Activated naive CD8-positive, alpha-beta T cell treated with anti-CD3 and anti-CD28 coated beads, Interleukin-2, amount 10 ng/mL, durations not matched to agents 7 days and 5 days (primary cell): ENCODE measurements at regions not wholly inside any gene's neighbourhood (a gene's known extent, or its start where the extent isn't known, plus 50 kb on each side); places are given as distances from the start of the nearest gene placed in this dataset.

Experiments
- ATAC-seq: fragments of 150-1000 bp; cut with Tn5 transposase; one replicate; pipeline ENCODE4 v1.10.0; 2021; ENCODE audit warnings: low read depth, moderate library complexity
- POLR2A ChIA-PET: fragments of 350-600 bp; sonication (Branson Sonifier 250); formaldehyde crosslinking; loops from one replicate; lab custom pipeline; 2021; ENCODE audit warnings: antibody characterized with exemption; lab: Charles Lee
- DNase-seq: peaks from one replicate; pipeline ENCODE4 v3.0.0; 2021
- H3K27ac Mint-ChIP-seq: one replicate; pipeline ENCODE4 v1.8.0; 2022; ENCODE audit warnings: mild to moderate bottlenecking, mixed read lengths
- H3K27me3 Mint-ChIP-seq: one replicate; pipeline ENCODE4 v1.8.0; 2022; ENCODE audit warnings: mild to moderate bottlenecking, moderate library complexity, mixed read lengths
- H3K36me3 Mint-ChIP-seq: one replicate; pipeline ENCODE4 v1.8.0; 2021; ENCODE audit warnings: mild to moderate bottlenecking, mixed read lengths
- H3K4me1 Mint-ChIP-seq: one replicate; pipeline ENCODE4 v1.8.0; 2021; ENCODE audit warnings: mixed read lengths
- H3K4me3 Mint-ChIP-seq: one replicate; pipeline ENCODE4 v1.8.0; 2022; ENCODE audit warnings: mild to moderate bottlenecking, moderate library complexity, mixed read lengths
- H3K9me3 Mint-ChIP-seq: one replicate; pipeline ENCODE4 v1.8.0; 2021; ENCODE audit warnings: mixed read lengths

GRCh38 chr18:54734059-54734458, 94.2 kb upstream of the RAB27B start:
- Mint-ChIP-seq H3K27me3 (peaks cover 41% of the 10 kb centered on the region), H3K36me3 (no peaks in the 10 kb centered on the region), H3K9me3 (peaks cover 2% of the 10 kb centered on the region), H3K4me3 (no peak overlapping the region), H3K27ac (no peak overlapping the region), H3K4me1 (no peaks in the 10 kb centered on the region)
- DNase-seq, result no peak
- POLR2A ChIA-PET, result no interaction called here
- ATAC-seq, result no peak

GRCh38 chr18:54736981-54737380, 91.3 kb upstream of the RAB27B start:
- Mint-ChIP-seq H3K9me3 (peaks cover 2% of the 10 kb centered on the region), H3K4me3 (no peak overlapping the region), H3K36me3 (no peaks in the 10 kb centered on the region), H3K27me3 (peaks cover 32% of the 10 kb centered on the region), H3K27ac (no peak overlapping the region), H3K4me1 (no peaks in the 10 kb centered on the region)
- no peak for DNase-seq
- ATAC-seq, result no peak
- POLR2A ChIA-PET, result no interaction called here

- no peaks in the 10 kb centered on the region for H3K4me1 Mint-ChIP-seq
- POLR2A ChIA-PET, result no interaction called here
- H3K27ac Mint-ChIP-seq, result no peak overlapping the region
- H3K9me3 Mint-ChIP-seq, result peaks cover 2% of the 10 kb centered on the region
- no peak for DNase-seq
- no peak for ATAC-seq
- H3K36me3 Mint-ChIP-seq, result no peaks in the 10 kb centered on the region
- no peak overlapping the region for H3K4me3 Mint-ChIP-seq
- peaks cover 29% of the 10 kb centered on the region for H3K27me3 Mint-ChIP-seq
Observed at GRCh38 chr18:54737986-54738385, 90.3 kb upstream of the RAB27B start.

GRCh38 chr18:54739476-54739875, 88.8 kb upstream of the RAB27B start:
- DNase-seq (no peak), ATAC-seq (no peak)
- POLR2A ChIA-PET, result no interaction called here
- peaks cover 2% of the 10 kb centered on the region for H3K9me3 Mint-ChIP-seq
- no peak overlapping the region for H3K27ac Mint-ChIP-seq
- no peaks in the 10 kb centered on the region for H3K36me3 Mint-ChIP-seq
- H3K4me1 Mint-ChIP-seq, result no peaks in the 10 kb centered on the region
- peaks cover 22% of the 10 kb centered on the region for H3K27me3 Mint-ChIP-seq
- H3K4me3 Mint-ChIP-seq, result no peak overlapping the region

GRCh38 chr18:54740136-54740846, 88.0 kb upstream of the RAB27B start:
- H3K4me1 Mint-ChIP-seq, result no peaks in the 10 kb centered on the region
- no peak for DNase-seq
- POLR2A ChIA-PET, result no interaction called here
- no peak overlapping the region for H3K4me3 Mint-ChIP-seq
- no peak overlapping the region for H3K27ac Mint-ChIP-seq
- peaks cover 2% of the 10 kb centered on the region for H3K9me3 Mint-ChIP-seq
- H3K27me3 Mint-ChIP-seq, result peaks cover 21% of the 10 kb centered on the region
- ATAC-seq, result no peak
- H3K36me3 Mint-ChIP-seq, result no peaks in the 10 kb centered on the region

GRCh38 chr18:54742120-54742519, 86.2 kb upstream of the RAB27B start:
- no peak overlapping the region for H3K27ac Mint-ChIP-seq
- no peak for DNase-seq
- H3K36me3 Mint-ChIP-seq, result no peaks in the 10 kb centered on the region
- H3K4me1 Mint-ChIP-seq, result no peaks in the 10 kb centered on the region
- peaks cover 2% of the 10 kb centered on the region for H3K9me3 Mint-ChIP-seq
- POLR2A ChIA-PET, result no interaction called here
- H3K27me3 Mint-ChIP-seq, result peaks cover 20% of the 10 kb centered on the region
- no peak overlapping the region for H3K4me3 Mint-ChIP-seq
- no peak for ATAC-seq

- ATAC-seq (no peak), DNase-seq (no peak)
- H3K4me1 Mint-ChIP-seq, result no peaks in the 10 kb centered on the region
- H3K4me3 Mint-ChIP-seq, result no peak overlapping the region
- POLR2A ChIA-PET, result no interaction called here
- H3K36me3 Mint-ChIP-seq, result no peaks in the 10 kb centered on the region
- peaks cover 2% of the 10 kb centered on the region for H3K9me3 Mint-ChIP-seq
- H3K27me3 Mint-ChIP-seq, result peaks cover 17% of the 10 kb centered on the region
- no peak overlapping the region for H3K27ac Mint-ChIP-seq
Observed at GRCh38 chr18:54742659-54743604, 85.3 kb upstream of the RAB27B start.

GRCh38 chr18:54743605-54743995, 84.7 kb upstream of the RAB27B start:
- H3K27me3 Mint-ChIP-seq, result peaks cover 12% of the 10 kb centered on the region
- H3K4me3 Mint-ChIP-seq, result no peak overlapping the region
- H3K9me3 Mint-ChIP-seq, result no peaks in the 10 kb centered on the region
- no peak for ATAC-seq
- no peaks in the 10 kb centered on the region for H3K4me1 Mint-ChIP-seq
- POLR2A ChIA-PET, result no interaction called here
- DNase-seq, result no peak
- H3K27ac Mint-ChIP-seq, result no peak overlapping the region
- no peaks in the 10 kb centered on the region for H3K36me3 Mint-ChIP-seq

GRCh38 chr18:54749291-54749690, 79.0 kb upstream of the RAB27B start:
- no peaks in the 10 kb centered on the region for H3K4me1 Mint-ChIP-seq
- H3K36me3 Mint-ChIP-seq, result no peaks in the 10 kb centered on the region
- H3K9me3 Mint-ChIP-seq, result no peaks in the 10 kb centered on the region
- H3K27me3 Mint-ChIP-seq, result peaks cover 12% of the 10 kb centered on the region
- ATAC-seq (no peak), DNase-seq (no peak)
- no peak overlapping the region for H3K4me3 Mint-ChIP-seq
- POLR2A ChIA-PET, result no interaction called here
- no peak overlapping the region for H3K27ac Mint-ChIP-seq

GRCh38 chr18:54750350-54750749, 77.9 kb upstream of the RAB27B start:
- H3K36me3 Mint-ChIP-seq, result no peaks in the 10 kb centered on the region
- H3K9me3 Mint-ChIP-seq, result no peaks in the 10 kb centered on the region
- no peak overlapping the region for H3K4me3 Mint-ChIP-seq
- H3K27me3 Mint-ChIP-seq, result peaks cover 12% of the 10 kb centered on the region
- POLR2A ChIA-PET, result no interaction called here
- H3K27ac Mint-ChIP-seq, result no peak overlapping the region
- DNase-seq, result no peak
- ATAC-seq, result no peak
- H3K4me1 Mint-ChIP-seq, result no peaks in the 10 kb centered on the region

- H3K27me3 Mint-ChIP-seq, result peaks cover 14% of the 10 kb centered on the region
- no peak overlapping the region for H3K4me3 Mint-ChIP-seq
- H3K4me1 Mint-ChIP-seq, result no peaks in the 10 kb centered on the region
- DNase-seq (no peak), ATAC-seq (no peak)
- POLR2A ChIA-PET, result no interaction called here
- H3K27ac Mint-ChIP-seq, result no peak overlapping the region
- H3K9me3 Mint-ChIP-seq, result no peaks in the 10 kb centered on the region
- H3K36me3 Mint-ChIP-seq, result no peaks in the 10 kb centered on the region
Observed at GRCh38 chr18:54752185-54752584, 76.1 kb upstream of the RAB27B start.

GRCh38 chr18:54755456-54755855, 72.8 kb upstream of the RAB27B start:
- H3K36me3 Mint-ChIP-seq, result no peaks in the 10 kb centered on the region
- POLR2A ChIA-PET, result no interaction called here
- no peak overlapping the region for H3K27ac Mint-ChIP-seq
- H3K27me3 Mint-ChIP-seq, result peaks cover 25% of the 10 kb centered on the region
- no peak overlapping the region for H3K4me3 Mint-ChIP-seq
- ATAC-seq, result no peak
- DNase-seq, result no peak
- no peaks in the 10 kb centered on the region for H3K4me1 Mint-ChIP-seq
- H3K9me3 Mint-ChIP-seq, result no peaks in the 10 kb centered on the region

- no peaks in the 10 kb centered on the region for H3K9me3 Mint-ChIP-seq
- no peak overlapping the region for H3K27ac Mint-ChIP-seq
- ATAC-seq (no peak), DNase-seq (no peak)
- POLR2A ChIA-PET, result no interaction called here
- H3K4me1 Mint-ChIP-seq, result no peaks in the 10 kb centered on the region
- no peak overlapping the region for H3K4me3 Mint-ChIP-seq
- peaks cover 41% of the 10 kb centered on the region for H3K27me3 Mint-ChIP-seq
- H3K36me3 Mint-ChIP-seq, result no peaks in the 10 kb centered on the region
Observed at GRCh38 chr18:54762386-54762785, 65.9 kb upstream of the RAB27B start.

- Mint-ChIP-seq H3K27me3 (peaks cover 38% of the 10 kb centered on the region), H3K27ac (no peak overlapping the region), H3K36me3 (no peaks in the 10 kb centered on the region), H3K9me3 (no peaks in the 10 kb centered on the region), H3K4me1 (no peaks in the 10 kb centered on the region), H3K4me3 (no peak overlapping the region)
- ATAC-seq (no peak), DNase-seq (no peak)
- POLR2A ChIA-PET, result no interaction called here
Observed at GRCh38 chr18:54764786-54765185, 63.5 kb upstream of the RAB27B start.
